ENCODE measurements at regions not wholly inside any gene's neighbourhood (a gene's known extent, or its start where the extent isn't known, plus 50 kb on each side); places are given as distances from the start of the nearest gene placed in this dataset.
A peak's percentile ranks its signal among the peaks of the same experiment; 100 is the strongest.

DNA sequence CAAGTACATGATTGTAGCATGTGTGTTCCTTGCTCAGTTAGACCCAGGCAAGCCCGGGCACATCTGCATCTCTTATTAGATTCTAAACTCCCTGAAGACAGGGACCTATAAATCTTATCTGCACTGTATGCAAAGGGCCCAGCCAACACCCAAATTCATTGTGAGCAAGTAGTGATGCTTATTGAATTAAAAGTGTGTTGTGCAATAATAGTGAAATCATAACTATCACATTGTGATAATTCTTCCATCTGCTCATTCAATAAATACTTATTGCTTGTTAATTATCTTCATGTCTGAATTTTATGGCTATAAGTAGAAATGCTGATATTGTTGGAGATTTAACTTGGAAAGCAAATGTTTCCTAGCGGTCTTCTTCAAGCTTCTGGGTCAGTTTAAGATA lies 387.5 kb downstream of the SLC4A3 start:
- intact Hi-C loops (cut with micrococcal nuclease; ENCODE audit: unreplicated experiment) (no loop called here), in situ Hi-C loops (cut with HindIII; ENCODE audit: extremely low pct_ligation_motif_present, low pct_unique_long_range_greater_than_20kb) (no loop called here)
- Histone ChIP-seq H3K4me1 (ENCODE audit: insufficient read depth, low read length) (no peaks in the 10 kb centered on the region), H3K4me2 (ENCODE audit: low read depth, low read length) (no peak overlapping the region), H2AFZ (ENCODE audit: low read length) (no peak overlapping the region), H3K79me2 (ENCODE audit: insufficient read depth, low read length) (no peaks in the 10 kb centered on the region), H3K9me3 (ENCODE audit: low read length) (no peaks in the 10 kb centered on the region), H3K27me3 (ENCODE audit: control insufficient read depth in 1 of 2, insufficient read depth in 2 of 2, low read length in 2 of 2) (no peaks in the 10 kb centered on the region), H3K27ac (ENCODE audit: extremely low read length, insufficient read depth, low read length) (no peak overlapping the region), H4K20me1 (ENCODE audit: insufficient read depth, low read length) (no peaks in the 10 kb centered on the region), H3K9ac (ENCODE audit: insufficient read depth, low read depth, low read length) (no peak overlapping the region), H3K4me3 (replicated peaks in 1 of 3; ENCODE audit: insufficient read depth in 1 of 3, low read depth in 2 of 3, low read length in 3 of 3) (no peak overlapping the region), H3K36me3 (replicated peaks in 1 of 2; ENCODE audit: control insufficient read depth in 1 of 2, insufficient read depth in 2 of 2, low read length in 2 of 2) (no peaks in the 10 kb centered on the region)
- no TSS peak for BruUV-seq (replicated peaks)
- no peak for DNase-seq (ENCODE audit: low spot score)
- TF ChIP-seq CEBPB (IDR thresholded peaks at IDR 0.05; ENCODE audit: borderline replicate concordance, low read depth, low read length), result peak; percentile 69; the same call in 1 of the 2 replicates
- no peak for TF ChIP-seq ARID2 (CRISPR knock-in tag; IDR thresholded peaks at IDR 0.05; ENCODE audit: borderline replicate concordance)
- no peak for TF ChIP-seq GFI1 (CRISPR knock-in tag; IDR thresholded peaks at IDR 0.05; ENCODE audit: borderline replicate concordance)
- TF ChIP-seq CEBPG (CRISPR knock-in tag; IDR thresholded peaks at IDR 0.05), result no peak
- TF ChIP-seq SUZ12 (IDR thresholded peaks at IDR 0.05; ENCODE audit: low read depth, low read length), result no peak
- TF ChIP-seq SIX4 (CRISPR knock-in tag; IDR thresholded peaks at IDR 0.05), result no peak
- ChIA-PET CTCF (ENCODE audit: low intra/inter-chr PET ratio, low total read pairs) (no interaction called here), POLR2A (no interaction called here)
- 10% methylated on average over 2 of the region's 2 CpGs for WGBS (ENCODE audit: low lambda C conversion rate)
- ATAC-seq, result no peak
- no peak for FAIRE-seq

DNA sequence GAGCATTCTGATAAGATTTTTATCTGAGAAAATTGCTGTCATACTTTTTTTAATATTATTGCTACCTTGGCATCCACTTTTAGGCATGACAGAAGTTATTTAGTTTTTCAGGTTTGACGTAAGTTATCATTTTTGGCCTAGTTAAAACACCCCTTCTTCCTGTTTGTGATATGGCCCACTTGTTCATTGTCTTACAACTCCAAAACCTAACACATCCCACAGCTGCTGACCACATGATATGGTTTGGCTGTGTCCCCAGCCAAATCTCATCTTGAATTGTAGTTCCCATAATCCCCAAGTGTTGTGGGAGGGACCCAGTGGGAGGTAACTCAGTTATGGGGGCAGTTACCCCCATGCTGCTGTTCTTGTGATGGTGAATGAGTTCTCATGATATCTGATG lies 388.1 kb downstream of the SLC4A3 start:
- DNase-seq (ENCODE audit: low spot score), result no peak
- intact Hi-C loops (cut with micrococcal nuclease; ENCODE audit: unreplicated experiment), result no loop called here
- no peaks in the 10 kb centered on the region for H3K9me3 ChIP-seq (ENCODE audit: low read length)
- in situ Hi-C loops (cut with HindIII; ENCODE audit: extremely low pct_ligation_motif_present, low pct_unique_long_range_greater_than_20kb), result no loop called here
- no peak overlapping the region for H2AFZ ChIP-seq (ENCODE audit: low read length)
- H3K27ac ChIP-seq (ENCODE audit: extremely low read length, insufficient read depth, low read length), result no peak overlapping the region
- no peak overlapping the region for H3K9ac ChIP-seq (ENCODE audit: insufficient read depth, low read depth, low read length)
- H3K4me2 ChIP-seq (ENCODE audit: low read depth, low read length), result no peak overlapping the region
- no peaks in the 10 kb centered on the region for H3K4me1 ChIP-seq (ENCODE audit: insufficient read depth, low read length)
- H3K79me2 ChIP-seq (ENCODE audit: insufficient read depth, low read length), result no peaks in the 10 kb centered on the region
- ATAC-seq, result no peak
- TF ChIP-seq, protein P1, sequence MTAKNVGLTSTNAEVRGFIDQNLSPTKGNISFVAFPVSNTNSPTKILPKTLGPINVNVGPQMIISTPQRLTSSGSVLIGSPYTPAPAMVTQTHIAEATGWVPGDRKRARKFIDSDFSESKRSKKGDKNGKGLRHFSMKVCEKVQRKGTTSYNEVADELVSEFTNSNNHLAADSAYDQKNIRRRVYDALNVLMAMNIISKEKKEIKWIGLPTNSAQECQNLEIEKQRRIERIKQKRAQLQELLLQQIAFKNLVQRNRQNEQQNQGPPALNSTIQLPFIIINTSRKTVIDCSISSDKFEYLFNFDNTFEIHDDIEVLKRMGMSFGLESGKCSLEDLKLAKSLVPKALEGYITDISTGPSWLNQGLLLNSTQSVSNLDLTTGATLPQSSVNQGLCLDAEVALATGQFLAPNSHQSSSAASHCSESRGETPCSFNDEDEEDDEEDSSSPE (CRISPR knock-in tag; IDR thresholded peaks at IDR 0.05), result no peak
- TF ChIP-seq ZUFSP (CRISPR knock-in tag; IDR thresholded peaks at IDR 0.05; ENCODE audit: borderline replicate concordance) (no peak), ZNF7 (CRISPR knock-in tag; IDR thresholded peaks at IDR 0.05) (no peak)
- TF ChIP-seq, protein P2, sequence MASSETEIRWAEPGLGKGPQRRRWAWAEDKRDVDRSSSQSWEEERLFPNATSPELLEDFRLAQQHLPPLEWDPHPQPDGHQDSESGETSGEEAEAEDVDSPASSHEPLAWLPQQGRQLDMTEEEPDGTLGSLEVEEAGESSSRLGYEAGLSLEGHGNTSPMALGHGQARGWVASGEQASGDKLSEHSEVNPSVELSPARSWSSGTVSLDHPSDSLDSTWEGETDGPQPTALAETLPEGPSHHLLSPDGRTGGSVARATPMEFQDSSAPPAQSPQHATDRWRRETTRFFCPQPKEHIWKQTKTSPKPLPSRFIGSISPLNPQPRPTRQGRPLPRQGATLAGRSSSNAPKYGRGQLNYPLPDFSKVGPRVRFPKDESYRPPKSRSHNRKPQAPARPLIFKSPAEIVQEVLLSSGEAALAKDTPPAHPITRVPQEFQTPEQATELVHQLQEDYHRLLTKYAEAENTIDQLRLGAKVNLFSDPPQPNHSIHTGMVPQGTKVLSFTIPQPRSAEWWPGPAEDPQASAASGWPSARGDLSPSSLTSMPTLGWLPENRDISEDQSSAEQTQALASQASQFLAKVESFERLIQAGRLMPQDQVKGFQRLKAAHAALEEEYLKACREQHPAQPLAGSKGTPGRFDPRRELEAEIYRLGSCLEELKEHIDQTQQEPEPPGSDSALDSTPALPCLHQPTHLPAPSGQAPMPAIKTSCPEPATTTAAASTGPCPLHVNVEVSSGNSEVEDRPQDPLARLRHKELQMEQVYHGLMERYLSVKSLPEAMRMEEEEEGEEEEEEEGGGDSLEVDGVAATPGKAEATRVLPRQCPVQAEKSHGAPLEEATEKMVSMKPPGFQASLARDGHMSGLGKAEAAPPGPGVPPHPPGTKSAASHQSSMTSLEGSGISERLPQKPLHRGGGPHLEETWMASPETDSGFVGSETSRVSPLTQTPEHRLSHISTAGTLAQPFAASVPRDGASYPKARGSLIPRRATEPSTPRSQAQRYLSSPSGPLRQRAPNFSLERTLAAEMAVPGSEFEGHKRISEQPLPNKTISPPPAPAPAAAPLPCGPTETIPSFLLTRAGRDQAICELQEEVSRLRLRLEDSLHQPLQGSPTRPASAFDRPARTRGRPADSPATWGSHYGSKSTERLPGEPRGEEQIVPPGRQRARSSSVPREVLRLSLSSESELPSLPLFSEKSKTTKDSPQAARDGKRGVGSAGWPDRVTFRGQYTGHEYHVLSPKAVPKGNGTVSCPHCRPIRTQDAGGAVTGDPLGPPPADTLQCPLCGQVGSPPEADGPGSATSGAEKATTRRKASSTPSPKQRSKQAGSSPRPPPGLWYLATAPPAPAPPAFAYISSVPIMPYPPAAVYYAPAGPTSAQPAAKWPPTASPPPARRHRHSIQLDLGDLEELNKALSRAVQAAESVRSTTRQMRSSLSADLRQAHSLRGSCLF (CRISPR knock-in tag; IDR thresholded peaks at IDR 0.05; ENCODE audit: borderline replicate concordance), result no peak
- no peak overlapping the region for H3K4me3 ChIP-seq (replicated peaks in 1 of 3; ENCODE audit: insufficient read depth in 1 of 3, low read depth in 2 of 3, low read length in 3 of 3)
- no peak for FAIRE-seq
- WGBS (ENCODE audit: low lambda C conversion rate), result 8% methylated on average over 1 of the region's 1 CpG
- no peaks in the 10 kb centered on the region for H3K27me3 ChIP-seq (ENCODE audit: control insufficient read depth in 1 of 2, insufficient read depth in 2 of 2, low read length in 2 of 2)
- POLR2A ChIA-PET, result no interaction called here
- H3K36me3 ChIP-seq (replicated peaks in 1 of 2; ENCODE audit: control insufficient read depth in 1 of 2, insufficient read depth in 2 of 2, low read length in 2 of 2), result no peaks in the 10 kb centered on the region
- H4K20me1 ChIP-seq (ENCODE audit: insufficient read depth, low read length), result no peaks in the 10 kb centered on the region
- CTCF ChIA-PET (ENCODE audit: low intra/inter-chr PET ratio, low total read pairs), result no interaction called here
- BruUV-seq (replicated peaks), result no TSS peak
